A673 (cell line): ENCODE measurements at regions not wholly inside any gene's neighbourhood (a gene's known extent, or its start where the extent isn't known, plus 50 kb on each side); places are given as distances from the start of the nearest gene placed in this dataset.

ENCODE experiments used
- EZH2 ChIP-seq: fragments of 200-600 bp; sonication (generic); IDR thresholded peaks from 2 replicates; pipeline ENCODE4 v1.6.1; 2017; ENCODE audit warnings: borderline replicate concordance, low read depth, mild to moderate bottlenecking, mixed read lengths, antibody characterized with exemption, low read length; ENCODE audit not compliant: poor library complexity, severe bottlenecking
- TF ChIP-seq, protein P1 (sequence below): fragments of 300-800, 200-600 bp; sonication (generic); conservative IDR thresholded peaks from 2 replicates; pipeline ENCODE4 v1.5.1; 2017; ENCODE audit warnings: low read depth, mild to moderate bottlenecking, antibody characterized with exemption, low read length, moderate library complexity, mixed read lengths

DNA sequence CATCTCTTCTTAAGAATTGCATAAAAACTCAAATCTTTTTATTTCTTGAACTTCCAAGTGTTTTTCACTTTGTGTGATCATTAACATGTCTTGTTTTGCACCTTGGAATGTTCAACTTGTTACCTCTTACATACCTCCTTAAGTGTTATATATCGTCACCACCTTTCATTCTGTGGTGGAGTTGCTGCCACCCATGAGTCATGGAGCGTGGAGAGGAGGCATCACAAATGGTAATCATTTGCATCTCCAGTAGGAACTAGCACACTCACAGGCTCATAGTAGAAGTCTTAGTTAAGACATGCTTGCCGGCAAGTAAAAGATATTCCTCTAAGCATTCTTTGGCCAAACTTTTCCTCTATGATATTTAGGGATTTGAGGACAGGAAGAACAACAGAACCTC, 67.0 kb upstream of the VCX start:
- TF ChIP-seq, protein P1, sequence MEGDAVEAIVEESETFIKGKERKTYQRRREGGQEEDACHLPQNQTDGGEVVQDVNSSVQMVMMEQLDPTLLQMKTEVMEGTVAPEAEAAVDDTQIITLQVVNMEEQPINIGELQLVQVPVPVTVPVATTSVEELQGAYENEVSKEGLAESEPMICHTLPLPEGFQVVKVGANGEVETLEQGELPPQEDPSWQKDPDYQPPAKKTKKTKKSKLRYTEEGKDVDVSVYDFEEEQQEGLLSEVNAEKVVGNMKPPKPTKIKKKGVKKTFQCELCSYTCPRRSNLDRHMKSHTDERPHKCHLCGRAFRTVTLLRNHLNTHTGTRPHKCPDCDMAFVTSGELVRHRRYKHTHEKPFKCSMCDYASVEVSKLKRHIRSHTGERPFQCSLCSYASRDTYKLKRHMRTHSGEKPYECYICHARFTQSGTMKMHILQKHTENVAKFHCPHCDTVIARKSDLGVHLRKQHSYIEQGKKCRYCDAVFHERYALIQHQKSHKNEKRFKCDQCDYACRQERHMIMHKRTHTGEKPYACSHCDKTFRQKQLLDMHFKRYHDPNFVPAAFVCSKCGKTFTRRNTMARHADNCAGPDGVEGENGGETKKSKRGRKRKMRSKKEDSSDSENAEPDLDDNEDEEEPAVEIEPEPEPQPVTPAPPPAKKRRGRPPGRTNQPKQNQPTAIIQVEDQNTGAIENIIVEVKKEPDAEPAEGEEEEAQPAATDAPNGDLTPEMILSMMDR, result no peak
- no peak for TF ChIP-seq EZH2
